HepG2 (cell line): ENCODE measurements at regions not wholly inside any gene's neighbourhood (a gene's known extent, or its start where the extent isn't known, plus 50 kb on each side); places are given as distances from the start of the nearest gene placed in this dataset.

Experiments used
- ATAC-seq: fragments of 200-7000 bp; cut with Tn5 transposase; 3 replicates; pipeline ENCODE4 v1.9.1; 2020; ENCODE audit warnings: mild to moderate bottlenecking, moderate library complexity
- BruUV-seq: library from RNA; stranded (reverse); fragments of 400-500 nt; replicated peaks from 2 replicates; lab custom pipeline; 2021; lab: Mats Ljungman, UMichigan
- CTCF ChIA-PET: fragments of 300-600 bp; formaldehyde crosslinking; extraction: SDS; loops from one replicate; lab custom pipeline; 2021; ENCODE audit warnings: low total read pairs, inconsistent platforms, low intra/inter-chr PET ratio; lab: Yijun Ruan, JAX
- POLR2A ChIA-PET: fragments of 350-600 bp; sonication (Branson Sonifier 250); formaldehyde crosslinking; loops from one replicate; lab custom pipeline; 2020; ENCODE audit warnings: antibody characterized with exemption, inconsistent platforms; lab: Yijun Ruan, JAX
- DNase-seq: peaks from one replicate; pipeline ENCODE4 v3.0.0-alpha.2; 2015; ENCODE audit warnings: low spot score
- FAIRE-seq: peaks from 3 replicates; lab custom pipeline; 2011; peaks lifted over from hg19 to GRCh38; lab: Jason Lieb, UNC
- H2AFZ ChIP-seq: one replicate; pipeline ENCODE4 v1.6.1; 2011; ENCODE audit warnings: low read length, inconsistent platforms
- H3K27ac ChIP-seq: fragments of 300-600 bp; 3 replicates; pipeline ENCODE4 v1.8.0; 2011; ENCODE audit warnings: mixed run types, mild to moderate bottlenecking, mixed read lengths, low read length, inconsistent platforms; ENCODE audit not compliant: insufficient read depth; ENCODE audit errors: extremely low read length
- H3K27me3 ChIP-seq, 2 experiments: fragments of 200-600 bp in 1 of 2; 2 replicates in 1 of 2; 3 replicates in 1 of 2; pipeline versions ENCODE4 v1.6.0 to v1.8.0; 2011; ENCODE audit warnings: low read length in 2 of 2, mild to moderate bottlenecking in 2 of 2, moderate library complexity in 2 of 2, inconsistent platforms in 1 of 2; ENCODE audit not compliant: insufficient read depth in 2 of 2, control insufficient read depth in 1 of 2
- H3K36me3 ChIP-seq, 2 experiments: fragments of 200-600 bp in 1 of 2; replicated peaks in 1 of 2; 2 replicates in 1 of 2; 3 replicates in 1 of 2; pipeline versions ENCODE4 v1.5.1 to v1.8.0; 2011; ENCODE audit warnings: low read length in 2 of 2, inconsistent platforms in 1 of 2; ENCODE audit not compliant: insufficient read depth in 2 of 2, control insufficient read depth in 1 of 2
- H3K4me1 ChIP-seq: 2 replicates; pipeline ENCODE4 v1.5.1; 2012; ENCODE audit warnings: low read length, inconsistent platforms; ENCODE audit not compliant: insufficient read depth
- H3K4me2 ChIP-seq: 2 replicates; pipeline ENCODE4 v1.6.0; 2011; ENCODE audit warnings: low read depth, low read length, inconsistent platforms
- H3K4me3 ChIP-seq, 3 experiments: fragments of 200-600 bp in 1 of 3; sonication (generic), shearing (Covaris generic) in 1 of 3; replicated peaks in 1 of 3; 2 replicates each; pipeline ENCODE4 v1.5.1; 2011 to 2016; ENCODE audit warnings: low read length in 3 of 3, inconsistent platforms in 2 of 3, low read depth in 2 of 3, mild to moderate bottlenecking in 2 of 3, control low read depth in 1 of 3, mixed read lengths in 1 of 3; ENCODE audit not compliant: insufficient read depth in 1 of 3
- H3K79me2 ChIP-seq: one replicate; pipeline ENCODE4 v1.6.1; 2011; ENCODE audit warnings: low read length, inconsistent platforms; ENCODE audit not compliant: insufficient read depth
- H3K9ac ChIP-seq: 2 replicates; pipeline ENCODE4 v1.6.0; 2011; ENCODE audit warnings: mild to moderate bottlenecking, low read depth, low read length, inconsistent platforms; ENCODE audit not compliant: insufficient read depth
- H3K9me3 ChIP-seq: 2 replicates; pipeline ENCODE4 v1.5.1; 2012; ENCODE audit warnings: mild to moderate bottlenecking, low read length
- H4K20me1 ChIP-seq: 2 replicates; pipeline ENCODE4 v1.6.0; 2011; ENCODE audit warnings: inconsistent platforms, mild to moderate bottlenecking, low read length, moderate library complexity; ENCODE audit not compliant: insufficient read depth
- ETV6 ChIP-seq: sonication (generic); formaldehyde crosslinking; conservative IDR thresholded peaks from 2 replicates; pipeline ENCODE4 v1.4.0; 2020; ENCODE audit warnings: missing genetic modification reagents
- MAZ ChIP-seq, 2 experiments: sonication (generic) in 1 of 2; formaldehyde crosslinking in 1 of 2; IDR thresholded peaks; 2 replicates each; pipeline versions ENCODE4 v1.5.0 to v1.6.1; 2012 to 2020; ENCODE audit warnings: low read depth in 2 of 2, mild to moderate bottlenecking in 2 of 2, borderline replicate concordance in 1 of 2, improper control_type of control experiment in 1 of 2, low read length in 1 of 2, missing genetic modification reagents in 1 of 2, moderate library complexity in 1 of 2
- NFE2L2 ChIP-seq: fragments of 150-350 bp; IDR thresholded peaks from 2 replicates; pipeline ENCODE4 v1.6.1; 2014; ENCODE audit warnings: low read length
- NR2C2 ChIP-seq: sonication (generic); formaldehyde crosslinking; IDR thresholded peaks from 2 replicates; pipeline ENCODE4 v1.4.0; 2020; ENCODE audit warnings: missing genetic modification reagents, mild to moderate bottlenecking, moderate library complexity, borderline replicate concordance
- PRPF4 ChIP-seq: fragments of 200-400 bp; formaldehyde crosslinking; IDR thresholded peaks from 2 replicates; pipeline ENCODE4 v1.6.1; 2016; ENCODE audit warnings: low read length, low read depth; ENCODE audit not compliant: poor library complexity, severe bottlenecking
- SMARCC2 ChIP-seq: fragments of 450-650 bp; IDR thresholded peaks from 2 replicates; pipeline ENCODE4 v1.6.1; 2017; ENCODE audit warnings: antibody characterized with exemption, mild to moderate bottlenecking
- SP5 ChIP-seq: IDR thresholded peaks from 2 replicates; pipeline ENCODE4 v1.6.1; 2016; ENCODE audit warnings: low read depth, borderline replicate concordance
- TAF1 ChIP-seq: sonication (generic); formaldehyde crosslinking; IDR thresholded peaks from 2 replicates; pipeline ENCODE4 v1.4.0; 2020; ENCODE audit warnings: missing genetic modification reagents
- USF2 ChIP-seq, 2 experiments: sonication (generic) in 1 of 2; formaldehyde crosslinking in 1 of 2; IDR thresholded peaks; 2 replicates each; pipeline versions ENCODE4 v1.5.1 to v1.6.1; 2011 to 2020; ENCODE audit warnings: borderline replicate concordance in 1 of 2, low read depth in 1 of 2, low read length in 1 of 2, mild to moderate bottlenecking in 1 of 2, missing genetic modification reagents in 1 of 2, moderate library complexity in 1 of 2
- ZNF136 ChIP-seq: sonication (generic); formaldehyde crosslinking; IDR thresholded peaks from 2 replicates; pipeline ENCODE4 v1.8.1; 2022; ENCODE audit warnings: low read depth, mild to moderate bottlenecking, moderate library complexity, missing genetic modification reagents
- ZNF878 ChIP-seq: sonication (generic); formaldehyde crosslinking; IDR thresholded peaks from 2 replicates; pipeline ENCODE4 v1.8.1; 2023; ENCODE audit warnings: mild to moderate bottlenecking, missing genetic modification reagents, moderate library complexity
- ZSCAN22 ChIP-seq: sonication (generic); formaldehyde crosslinking; IDR thresholded peaks from 2 replicates; pipeline ENCODE4 v1.4.0; 2020; ENCODE audit warnings: mild to moderate bottlenecking, missing genetic modification reagents
- ZSCAN25 ChIP-seq: sonication (generic); formaldehyde crosslinking; IDR thresholded peaks from 2 replicates; pipeline ENCODE4 v1.8.0; 2022; ENCODE audit warnings: mild to moderate bottlenecking, missing genetic modification reagents
- ZXDC ChIP-seq: sonication (generic); formaldehyde crosslinking; IDR thresholded peaks from 2 replicates; pipeline ENCODE4 v1.5.0; 2020; ENCODE audit warnings: mild to moderate bottlenecking, missing genetic modification reagents
- WGBS: methylation state at CpG from one replicate; pipeline ENCODE4 v1.1.6; 2017; ENCODE audit warnings: low lambda C conversion rate; 5-methylcytosine and 5-hydroxymethylcytosine counted together
- in situ Hi-C: cut with HindIII; loops from 2 replicates; pipeline ENCODE4 v1.10.0; 2017; ENCODE audit warnings: low pct_unique_long_range_greater_than_20kb; ENCODE audit not compliant: extremely low pct_ligation_motif_present
- intact Hi-C: fragments of 100-400 bp; cut with micrococcal nuclease; formaldehyde crosslinking; loops from one replicate; pipeline ENCODE4 v1.10.0; 2022; ENCODE audit not compliant: unreplicated experiment
- TF ChIP-seq, protein P1 (sequence below): sonication (generic); formaldehyde crosslinking; conservative IDR thresholded peaks from 2 replicates; pipeline ENCODE4 v1.4.0; 2020; ENCODE audit warnings: missing genetic modification reagents

GRCh38 chr5:4845221-4845620 is 294.9 kb upstream of the ADAMTS16 start:
- 45% methylated on average over 3 of the region's 3 CpGs for WGBS
- Histone ChIP-seq H2AFZ (no peak overlapping the region), H3K4me2 (no peak overlapping the region), H3K9ac (no peak overlapping the region), H3K4me1 (no peaks in the 10 kb centered on the region), H3K27ac (no peak overlapping the region), H3K27me3 (no peaks in the 10 kb centered on the region), H3K79me2 (no peaks in the 10 kb centered on the region), H3K36me3 (no peaks in the 10 kb centered on the region), H3K9me3 (no peaks in the 10 kb centered on the region)
- ChIA-PET CTCF (no interaction called here), POLR2A (no interaction called here)
- FAIRE-seq, result no peak
- intact Hi-C loops (no loop called here), in situ Hi-C loops (no loop called here)
- no peak for ATAC-seq
- no peak for DNase-seq
- BruUV-seq, result no TSS peak
- TF ChIP-seq NFE2L2, result no peak
- TF ChIP-seq ZNF136 (CRISPR knock-in tag), result no peak
- TF ChIP-seq, protein P1, sequence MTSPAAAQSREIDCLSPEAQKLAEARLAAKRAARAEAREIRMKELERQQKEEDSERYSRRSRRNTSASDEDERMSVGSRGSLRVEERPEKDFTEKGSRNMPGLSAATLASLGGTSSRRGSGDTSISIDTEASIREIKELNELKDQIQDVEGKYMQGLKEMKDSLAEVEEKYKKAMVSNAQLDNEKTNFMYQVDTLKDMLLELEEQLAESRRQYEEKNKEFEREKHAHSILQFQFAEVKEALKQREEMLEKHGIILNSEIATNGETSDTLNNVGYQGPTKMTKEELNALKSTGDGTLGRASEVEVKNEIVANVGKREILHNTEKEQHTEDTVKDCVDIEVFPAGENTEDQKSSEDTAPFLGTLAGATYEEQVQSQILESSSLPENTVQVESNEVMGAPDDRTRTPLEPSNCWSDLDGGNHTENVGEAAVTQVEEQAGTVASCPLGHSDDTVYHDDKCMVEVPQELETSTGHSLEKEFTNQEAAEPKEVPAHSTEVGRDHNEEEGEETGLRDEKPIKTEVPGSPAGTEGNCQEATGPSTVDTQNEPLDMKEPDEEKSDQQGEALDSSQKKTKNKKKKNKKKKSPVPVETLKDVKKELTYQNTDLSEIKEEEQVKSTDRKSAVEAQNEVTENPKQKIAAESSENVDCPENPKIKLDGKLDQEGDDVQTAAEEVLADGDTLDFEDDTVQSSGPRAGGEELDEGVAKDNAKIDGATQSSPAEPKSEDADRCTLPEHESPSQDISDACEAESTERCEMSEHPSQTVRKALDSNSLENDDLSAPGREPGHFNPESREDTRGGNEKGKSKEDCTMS (CRISPR knock-in tag), result no peak
- TF ChIP-seq TAF1 (CRISPR knock-in tag), result no peak
- TF ChIP-seq ZSCAN25, result no peak
- TF ChIP-seq SP5 (CRISPR knock-in tag), result no peak
- no peak for TF ChIP-seq SMARCC2
- TF ChIP-seq USF2 (IDR thresholded peaks at IDR 0.05; ENCODE audit: low read depth, low read length), result no peak
- TF ChIP-seq USF2 (CRISPR knock-in tag; IDR thresholded peaks at IDR 0.05; ENCODE audit: borderline replicate concordance), result no peak
- no peak for TF ChIP-seq MAZ (IDR thresholded peaks at IDR 0.05; ENCODE audit: borderline replicate concordance, low read depth, low read length)
- no peak for TF ChIP-seq MAZ (CRISPR knock-in tag; IDR thresholded peaks at IDR 0.05; ENCODE audit: low read depth)
- no peak for TF ChIP-seq ETV6 (CRISPR knock-in tag)
- no peak for TF ChIP-seq PRPF4
- no peak for TF ChIP-seq ZXDC (CRISPR knock-in tag)
- TF ChIP-seq NR2C2, result no peak
- no peak for TF ChIP-seq ZSCAN22 (CRISPR knock-in tag)
- TF ChIP-seq ZNF878 (CRISPR knock-in tag), result no peak
- TF ChIP-seq, all 625 proteins: peak for 0
- Histone ChIP-seq H4K20me1 (no peaks in the 10 kb centered on the region), H3K4me3 (no peak overlapping the region)
